HepG2 (cell line): ENCODE measurements at regions not wholly inside any gene's neighbourhood (a gene's known extent, or its start where the extent isn't known, plus 50 kb on each side); places are given as distances from the start of the nearest gene placed in this dataset.

ENCODE experiments used
- FOXO1 ChIP-seq: sonication (generic); formaldehyde crosslinking; IDR thresholded peaks from 2 replicates; pipeline ENCODE4 v1.4.0; 2020; ENCODE audit warnings: missing genetic modification reagents
- GATAD1 ChIP-seq: IDR thresholded peaks from 2 replicates; pipeline ENCODE4 v1.6.1; 2016; ENCODE audit warnings: missing genetic modification reagents, missing compliant biosample characterization
- MXD4 ChIP-seq: IDR thresholded peaks from 2 replicates; pipeline ENCODE4 v1.6.1; 2016; ENCODE audit warnings: mild to moderate bottlenecking, missing biosample characterization, missing genetic modification reagents
- NFKB2 ChIP-seq: sonication (generic); formaldehyde crosslinking; IDR thresholded peaks from 2 replicates; pipeline ENCODE4 v1.4.0; 2020; ENCODE audit warnings: missing genetic modification reagents, borderline replicate concordance
- RFX1 ChIP-seq: fragments of 450-650 bp; IDR thresholded peaks from 2 replicates; pipeline ENCODE4 v1.6.1; 2017
- ZBTB42 ChIP-seq: sonication (generic); formaldehyde crosslinking; IDR thresholded peaks from 2 replicates; pipeline ENCODE4 v1.5.0; 2020; ENCODE audit warnings: mild to moderate bottlenecking, missing genetic modification reagents
- ZC3H4 ChIP-seq: sonication (generic); formaldehyde crosslinking; IDR thresholded peaks from 2 replicates; pipeline ENCODE4 v1.4.0; 2020; ENCODE audit warnings: missing genetic modification reagents, borderline replicate concordance
- ZNF326 ChIP-seq: sonication (generic); formaldehyde crosslinking; IDR thresholded peaks from 2 replicates; pipeline ENCODE4 v1.4.0; 2020; ENCODE audit warnings: missing genetic modification reagents, borderline replicate concordance
- ZNF839 ChIP-seq: sonication (generic); formaldehyde crosslinking; IDR thresholded peaks from 2 replicates; pipeline ENCODE4 v1.4.0; 2020; ENCODE audit warnings: missing genetic modification reagents, mild to moderate bottlenecking, borderline replicate concordance
- ZSCAN12 ChIP-seq: sonication (generic); formaldehyde crosslinking; IDR thresholded peaks from 2 replicates; pipeline ENCODE4 v1.9.0; 2021; ENCODE audit warnings: mild to moderate bottlenecking, missing genetic modification reagents
- TF ChIP-seq, protein P1 (sequence below): IDR thresholded peaks from 2 replicates; pipeline ENCODE4 v1.6.1; 2018; ENCODE audit warnings: missing genetic modification reagents
- TF ChIP-seq, protein P2 (sequence below): sonication (generic); formaldehyde crosslinking; IDR thresholded peaks from 2 replicates; pipeline ENCODE4 v1.8.1; 2023; ENCODE audit warnings: missing genetic modification reagents, inconsistent platforms, borderline replicate concordance
- TF ChIP-seq, protein P3 (sequence below): sonication (generic); formaldehyde crosslinking; IDR thresholded peaks from 2 replicates; pipeline ENCODE4 v1.5.0; 2020; ENCODE audit warnings: mild to moderate bottlenecking, missing genetic modification reagents, borderline replicate concordance
- TF ChIP-seq, protein P4 (sequence below): sonication (generic); formaldehyde crosslinking; IDR thresholded peaks from 2 replicates; pipeline ENCODE4 v1.4.0; 2020; ENCODE audit warnings: missing genetic modification reagents; ENCODE audit errors: not compliant biosample characterization

DNA sequence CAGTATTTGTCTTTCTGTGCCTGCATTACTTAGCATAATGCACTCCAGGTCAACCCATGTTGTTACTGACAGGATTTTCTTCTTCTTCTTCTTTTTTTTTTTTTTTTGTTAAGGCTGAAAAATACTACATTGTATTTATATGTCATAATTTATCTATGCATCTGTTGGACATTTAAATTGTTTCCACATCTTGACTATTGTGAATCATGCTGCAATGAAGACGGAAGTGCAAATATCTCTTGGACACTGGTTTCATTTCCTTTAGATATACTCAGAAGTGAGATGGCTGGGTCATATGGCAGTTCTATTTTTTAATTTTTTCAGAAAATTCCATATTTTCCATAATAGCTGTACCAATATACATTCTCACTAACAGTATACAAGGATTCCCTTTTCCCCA, 272.7 kb upstream of the PMFBP1 start (continued):
- TF ChIP-seq, protein P1, sequence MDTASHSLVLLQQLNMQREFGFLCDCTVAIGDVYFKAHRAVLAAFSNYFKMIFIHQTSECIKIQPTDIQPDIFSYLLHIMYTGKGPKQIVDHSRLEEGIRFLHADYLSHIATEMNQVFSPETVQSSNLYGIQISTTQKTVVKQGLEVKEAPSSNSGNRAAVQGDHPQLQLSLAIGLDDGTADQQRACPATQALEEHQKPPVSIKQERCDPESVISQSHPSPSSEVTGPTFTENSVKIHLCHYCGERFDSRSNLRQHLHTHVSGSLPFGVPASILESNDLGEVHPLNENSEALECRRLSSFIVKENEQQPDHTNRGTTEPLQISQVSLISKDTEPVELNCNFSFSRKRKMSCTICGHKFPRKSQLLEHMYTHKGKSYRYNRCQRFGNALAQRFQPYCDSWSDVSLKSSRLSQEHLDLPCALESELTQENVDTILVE (CRISPR knock-in tag) = no peak
- TF ChIP-seq ZNF326 (CRISPR knock-in tag) = no peak
- TF ChIP-seq RFX1 = no peak
- no peak for TF ChIP-seq ZNF839
- no peak for TF ChIP-seq ZBTB42
- no peak for TF ChIP-seq GATAD1 (CRISPR knock-in tag)
- TF ChIP-seq, protein P2, sequence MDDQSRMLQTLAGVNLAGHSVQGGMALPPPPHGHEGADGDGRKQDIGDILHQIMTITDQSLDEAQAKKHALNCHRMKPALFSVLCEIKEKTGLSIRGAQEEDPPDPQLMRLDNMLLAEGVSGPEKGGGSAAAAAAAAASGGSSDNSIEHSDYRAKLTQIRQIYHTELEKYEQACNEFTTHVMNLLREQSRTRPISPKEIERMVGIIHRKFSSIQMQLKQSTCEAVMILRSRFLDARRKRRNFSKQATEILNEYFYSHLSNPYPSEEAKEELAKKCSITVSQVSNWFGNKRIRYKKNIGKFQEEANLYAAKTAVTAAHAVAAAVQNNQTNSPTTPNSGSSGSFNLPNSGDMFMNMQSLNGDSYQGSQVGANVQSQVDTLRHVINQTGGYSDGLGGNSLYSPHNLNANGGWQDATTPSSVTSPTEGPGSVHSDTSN (CRISPR knock-in tag) = no peak
- TF ChIP-seq, protein P3, sequence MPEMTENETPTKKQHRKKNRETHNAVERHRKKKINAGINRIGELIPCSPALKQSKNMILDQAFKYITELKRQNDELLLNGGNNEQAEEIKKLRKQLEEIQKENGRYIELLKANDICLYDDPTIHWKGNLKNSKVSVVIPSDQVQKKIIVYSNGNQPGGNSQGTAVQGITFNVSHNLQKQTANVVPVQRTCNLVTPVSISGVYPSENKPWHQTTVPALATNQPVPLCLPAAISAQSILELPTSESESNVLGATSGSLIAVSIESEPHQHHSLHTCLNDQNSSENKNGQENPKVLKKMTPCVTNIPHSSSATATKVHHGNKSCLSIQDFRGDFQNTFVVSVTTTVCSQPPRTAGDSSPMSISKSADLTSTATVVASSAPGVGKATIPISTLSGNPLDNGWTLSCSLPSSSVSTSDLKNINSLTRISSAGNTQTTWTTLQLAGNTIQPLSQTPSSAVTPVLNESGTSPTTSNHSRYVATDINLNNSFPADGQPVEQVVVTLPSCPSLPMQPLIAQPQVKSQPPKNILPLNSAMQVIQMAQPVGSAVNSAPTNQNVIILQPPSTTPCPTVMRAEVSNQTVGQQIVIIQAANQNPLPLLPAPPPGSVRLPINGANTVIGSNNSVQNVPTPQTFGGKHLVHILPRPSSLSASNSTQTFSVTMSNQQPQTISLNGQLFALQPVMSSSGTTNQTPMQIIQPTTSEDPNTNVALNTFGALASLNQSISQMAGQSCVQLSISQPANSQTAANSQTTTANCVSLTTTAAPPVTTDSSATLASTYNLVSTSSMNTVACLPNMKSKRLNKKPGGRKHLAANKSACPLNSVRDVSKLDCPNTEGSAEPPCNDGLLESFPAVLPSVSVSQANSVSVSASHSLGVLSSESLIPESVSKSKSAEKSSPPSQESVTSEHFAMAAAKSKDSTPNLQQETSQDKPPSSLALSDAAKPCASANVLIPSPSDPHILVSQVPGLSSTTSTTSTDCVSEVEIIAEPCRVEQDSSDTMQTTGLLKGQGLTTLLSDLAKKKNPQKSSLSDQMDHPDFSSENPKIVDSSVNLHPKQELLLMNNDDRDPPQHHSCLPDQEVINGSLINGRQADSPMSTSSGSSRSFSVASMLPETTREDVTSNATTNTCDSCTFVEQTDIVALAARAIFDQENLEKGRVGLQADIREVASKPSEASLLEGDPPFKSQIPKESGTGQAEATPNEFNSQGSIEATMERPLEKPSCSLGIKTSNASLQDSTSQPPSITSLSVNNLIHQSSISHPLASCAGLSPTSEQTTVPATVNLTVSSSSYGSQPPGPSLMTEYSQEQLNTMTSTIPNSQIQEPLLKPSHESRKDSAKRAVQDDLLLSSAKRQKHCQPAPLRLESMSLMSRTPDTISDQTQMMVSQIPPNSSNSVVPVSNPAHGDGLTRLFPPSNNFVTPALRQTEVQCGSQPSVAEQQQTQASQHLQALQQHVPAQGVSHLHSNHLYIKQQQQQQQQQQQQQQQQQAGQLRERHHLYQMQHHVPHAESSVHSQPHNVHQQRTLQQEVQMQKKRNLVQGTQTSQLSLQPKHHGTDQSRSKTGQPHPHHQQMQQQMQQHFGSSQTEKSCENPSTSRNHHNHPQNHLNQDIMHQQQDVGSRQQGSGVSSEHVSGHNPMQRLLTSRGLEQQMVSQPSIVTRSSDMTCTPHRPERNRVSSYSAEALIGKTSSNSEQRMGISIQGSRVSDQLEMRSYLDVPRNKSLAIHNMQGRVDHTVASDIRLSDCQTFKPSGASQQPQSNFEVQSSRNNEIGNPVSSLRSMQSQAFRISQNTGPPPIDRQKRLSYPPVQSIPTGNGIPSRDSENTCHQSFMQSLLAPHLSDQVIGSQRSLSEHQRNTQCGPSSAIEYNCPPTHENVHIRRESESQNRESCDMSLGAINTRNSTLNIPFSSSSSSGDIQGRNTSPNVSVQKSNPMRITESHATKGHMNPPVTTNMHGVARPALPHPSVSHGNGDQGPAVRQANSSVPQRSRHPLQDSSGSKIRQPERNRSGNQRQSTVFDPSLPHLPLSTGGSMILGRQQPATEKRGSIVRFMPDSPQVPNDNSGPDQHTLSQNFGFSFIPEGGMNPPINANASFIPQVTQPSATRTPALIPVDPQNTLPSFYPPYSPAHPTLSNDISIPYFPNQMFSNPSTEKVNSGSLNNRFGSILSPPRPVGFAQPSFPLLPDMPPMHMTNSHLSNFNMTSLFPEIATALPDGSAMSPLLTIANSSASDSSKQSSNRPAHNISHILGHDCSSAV = no peak
- TF ChIP-seq NFKB2 (CRISPR knock-in tag) = no peak
- TF ChIP-seq MXD4 = no peak
- no peak for TF ChIP-seq ZSCAN12
- TF ChIP-seq, protein P4, sequence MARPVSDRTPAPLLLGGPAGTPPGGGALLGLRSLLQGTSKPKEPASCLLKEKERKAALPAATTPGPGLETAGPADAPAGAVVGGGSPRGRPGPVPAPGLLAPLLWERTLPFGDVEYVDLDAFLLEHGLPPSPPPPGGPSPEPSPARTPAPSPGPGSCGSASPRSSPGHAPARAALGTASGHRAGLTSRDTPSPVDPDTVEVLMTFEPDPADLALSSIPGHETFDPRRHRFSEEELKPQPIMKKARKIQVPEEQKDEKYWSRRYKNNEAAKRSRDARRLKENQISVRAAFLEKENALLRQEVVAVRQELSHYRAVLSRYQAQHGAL = no peak
- TF ChIP-seq ZC3H4 (CRISPR knock-in tag) = no peak
- no peak for TF ChIP-seq FOXO1 (CRISPR knock-in tag)
- TF ChIP-seq, all 625 proteins: peak for 0
